ENCODE measurements at regions not wholly inside any gene's neighbourhood (a gene's known extent, or its start where the extent isn't known, plus 50 kb on each side); places are given as distances from the start of the nearest gene placed in this dataset.

DNA sequence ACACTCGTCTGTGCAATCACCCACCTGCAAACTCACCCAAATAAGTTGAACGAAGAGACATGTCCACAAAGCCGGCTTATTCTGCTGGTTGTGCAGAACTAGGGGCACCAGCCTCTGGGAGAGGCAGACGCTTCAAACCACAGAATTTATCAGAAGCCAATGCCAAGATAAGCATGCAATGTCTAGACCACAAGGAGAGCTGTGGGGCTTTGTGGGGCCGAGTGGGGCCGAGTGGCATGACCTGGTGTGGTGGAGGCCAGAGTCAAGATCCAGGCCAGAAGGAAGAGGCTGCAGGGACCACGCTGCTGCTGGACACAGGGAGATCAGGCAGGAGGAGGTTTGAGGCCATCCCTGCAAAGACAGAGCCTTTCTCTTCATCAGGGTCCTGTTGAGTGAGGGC, 259.0 kb downstream of the IRX2 start:
- dilution Hi-C loops (cut with MboI; ENCODE audit: extremely low pct_ligation_motif_present, low sequenced_read_pairs) (no loop called here), intact Hi-C loops (cut with micrococcal nuclease) (no loop called here)
- no peaks in the 10 kb centered on the region for H3K9me1 ChIP-seq (replicated peaks; ENCODE audit: control insufficient read depth, extremely low read depth, insufficient read depth, low read length)
- no peak overlapping the region for H3K4me3 ChIP-seq (replicated peaks in 1 of 3; ENCODE audit: insufficient read depth in 1 of 3, low read depth in 1 of 3, low read length in 3 of 3)
- no peaks in the 10 kb centered on the region for H4K20me1 ChIP-seq (replicated peaks; ENCODE audit: control insufficient read depth, extremely low read depth, insufficient read depth, low read length)
- no peaks in the 10 kb centered on the region for H3K36me3 ChIP-seq (ENCODE audit: control insufficient read depth in 2 of 2, extremely low read depth in 1 of 2, insufficient read depth in 2 of 2, low read length in 2 of 2)
- ChIA-PET POLR2A (no interaction called here), CTCF (no interaction called here)
- H3K27ac ChIP-seq (ENCODE audit: insufficient read depth, low read depth, low read length), result no peak overlapping the region
- peaks cover 12% of the 10 kb centered on the region for H3K9me3 ChIP-seq (replicated peaks; ENCODE audit: control insufficient read depth, insufficient read depth, low read length)
- H3K9ac ChIP-seq (replicated peaks; ENCODE audit: extremely low read depth, insufficient read depth, low read length), result no peak overlapping the region
- no peaks in the 10 kb centered on the region for H3K27me3 ChIP-seq (ENCODE audit: control insufficient read depth in 2 of 2, insufficient read depth in 2 of 2, low read length in 2 of 2)
- no peak overlapping the region for H3K4me2 ChIP-seq (ENCODE audit: insufficient read depth, low read length)
- H3K4me1 ChIP-seq (ENCODE audit: control insufficient read depth, extremely low read depth, insufficient read depth, low read length), result no peaks in the 10 kb centered on the region
- no TSS peak for BruUV-seq (replicated peaks)
- TF ChIP-seq, protein P1, sequence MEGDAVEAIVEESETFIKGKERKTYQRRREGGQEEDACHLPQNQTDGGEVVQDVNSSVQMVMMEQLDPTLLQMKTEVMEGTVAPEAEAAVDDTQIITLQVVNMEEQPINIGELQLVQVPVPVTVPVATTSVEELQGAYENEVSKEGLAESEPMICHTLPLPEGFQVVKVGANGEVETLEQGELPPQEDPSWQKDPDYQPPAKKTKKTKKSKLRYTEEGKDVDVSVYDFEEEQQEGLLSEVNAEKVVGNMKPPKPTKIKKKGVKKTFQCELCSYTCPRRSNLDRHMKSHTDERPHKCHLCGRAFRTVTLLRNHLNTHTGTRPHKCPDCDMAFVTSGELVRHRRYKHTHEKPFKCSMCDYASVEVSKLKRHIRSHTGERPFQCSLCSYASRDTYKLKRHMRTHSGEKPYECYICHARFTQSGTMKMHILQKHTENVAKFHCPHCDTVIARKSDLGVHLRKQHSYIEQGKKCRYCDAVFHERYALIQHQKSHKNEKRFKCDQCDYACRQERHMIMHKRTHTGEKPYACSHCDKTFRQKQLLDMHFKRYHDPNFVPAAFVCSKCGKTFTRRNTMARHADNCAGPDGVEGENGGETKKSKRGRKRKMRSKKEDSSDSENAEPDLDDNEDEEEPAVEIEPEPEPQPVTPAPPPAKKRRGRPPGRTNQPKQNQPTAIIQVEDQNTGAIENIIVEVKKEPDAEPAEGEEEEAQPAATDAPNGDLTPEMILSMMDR (IDR thresholded peaks at IDR 0.05; ENCODE audit: extremely low read depth in 1 of 2, insufficient read depth in 1 of 2, low read depth in 1 of 2, low read length in 2 of 2), result no peak
- TF ChIP-seq FOS (IDR thresholded peaks at IDR 0.05; ENCODE audit: borderline replicate concordance, insufficient read depth, low read length), result no peak
- TF ChIP-seq POLR2A (IDR thresholded peaks at IDR 0.05; ENCODE audit: low read depth, low read length), result no peak
- no peak for TF ChIP-seq GATA2 (IDR thresholded peaks at IDR 0.05; ENCODE audit: insufficient read depth, insufficient read length, low read depth, low read length)
- no peak for TF ChIP-seq POLR2AphosphoS5 (IDR thresholded peaks at IDR 0.05; ENCODE audit: insufficient read depth, low read depth, low read length)
- TF ChIP-seq JUN (IDR thresholded peaks at IDR 0.05; ENCODE audit: borderline replicate concordance, insufficient read depth, insufficient read length, low read depth), result no peak
- TF ChIP-seq EZH2 (IDR thresholded peaks at IDR 0.05; ENCODE audit: borderline replicate concordance, low read depth, low read length, severe bottlenecking), result no peak
- FAIRE-seq (no peak), DNase-seq (ENCODE audit: low read depth, low spot score) (no peak)
- H3K79me2 ChIP-seq (ENCODE audit: control insufficient read depth, insufficient read depth, low read length), result no peaks in the 10 kb centered on the region
- H2AFZ ChIP-seq (ENCODE audit: low read depth, low read length), result no peak overlapping the region

DNA sequence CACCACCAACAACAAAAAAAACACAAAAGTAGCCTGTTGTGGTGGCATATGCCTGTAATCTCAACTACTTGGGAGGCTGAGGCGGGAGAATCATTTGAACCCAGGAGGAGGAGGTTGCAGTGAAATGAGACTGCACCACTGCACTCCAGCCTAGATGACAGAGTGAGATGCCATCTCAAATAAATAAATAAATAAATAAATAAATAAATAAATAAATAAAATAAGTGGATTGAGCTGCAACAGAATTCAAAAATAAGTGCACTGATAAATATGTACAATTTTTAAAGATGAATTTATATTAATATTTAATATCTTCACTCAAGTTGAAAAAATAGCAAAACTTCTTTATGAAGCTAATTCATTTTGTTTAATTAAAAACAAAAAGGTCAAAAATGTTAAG, 259.6 kb downstream of the IRX2 start:
- Histone ChIP-seq H3K9me3 (replicated peaks; ENCODE audit: control insufficient read depth, insufficient read depth, low read length) (peaks cover 14% of the 10 kb centered on the region), H4K20me1 (replicated peaks; ENCODE audit: control insufficient read depth, extremely low read depth, insufficient read depth, low read length) (no peaks in the 10 kb centered on the region), H2AFZ (ENCODE audit: low read depth, low read length) (no peak overlapping the region), H3K9ac (replicated peaks; ENCODE audit: extremely low read depth, insufficient read depth, low read length) (no peak overlapping the region), H3K27ac (ENCODE audit: insufficient read depth, low read depth, low read length) (no peak overlapping the region), H3K4me2 (ENCODE audit: insufficient read depth, low read length) (no peak overlapping the region), H3K4me3 (replicated peaks in 1 of 3; ENCODE audit: insufficient read depth in 1 of 3, low read depth in 1 of 3, low read length in 3 of 3) (no peak overlapping the region), H3K36me3 (ENCODE audit: control insufficient read depth in 2 of 2, extremely low read depth in 1 of 2, insufficient read depth in 2 of 2, low read length in 2 of 2) (no peaks in the 10 kb centered on the region), H3K79me2 (ENCODE audit: control insufficient read depth, insufficient read depth, low read length) (no peaks in the 10 kb centered on the region), H3K9me1 (replicated peaks; ENCODE audit: control insufficient read depth, extremely low read depth, insufficient read depth, low read length) (no peaks in the 10 kb centered on the region), H3K4me1 (ENCODE audit: control insufficient read depth, extremely low read depth, insufficient read depth, low read length) (no peaks in the 10 kb centered on the region), H3K27me3 (ENCODE audit: control insufficient read depth in 2 of 2, insufficient read depth in 2 of 2, low read length in 2 of 2) (no peaks in the 10 kb centered on the region)
- ChIA-PET CTCF (no interaction called here), POLR2A (no interaction called here)
- DNase-seq (ENCODE audit: low read depth, low spot score) (no peak), FAIRE-seq (no peak)
- BruUV-seq (replicated peaks), result no TSS peak
- intact Hi-C loops (cut with micrococcal nuclease) (no loop called here), dilution Hi-C loops (cut with MboI; ENCODE audit: extremely low pct_ligation_motif_present, low sequenced_read_pairs) (no loop called here)
- TF ChIP-seq, protein P1 (IDR thresholded peaks at IDR 0.05; ENCODE audit: extremely low read depth in 1 of 2, insufficient read depth in 1 of 2, low read depth in 1 of 2, low read length in 2 of 2), result no peak
- no peak for TF ChIP-seq POLR2A (IDR thresholded peaks at IDR 0.05; ENCODE audit: low read depth, low read length)
- TF ChIP-seq MYC (IDR thresholded peaks at IDR 0.05; ENCODE audit: low read depth, low read length), result no peak
- no peak for TF ChIP-seq EZH2 (IDR thresholded peaks at IDR 0.05; ENCODE audit: borderline replicate concordance, low read depth, low read length, severe bottlenecking)
- no peak for TF ChIP-seq POLR2AphosphoS5 (IDR thresholded peaks at IDR 0.05; ENCODE audit: insufficient read depth, low read depth, low read length)
- TF ChIP-seq, protein P2, sequence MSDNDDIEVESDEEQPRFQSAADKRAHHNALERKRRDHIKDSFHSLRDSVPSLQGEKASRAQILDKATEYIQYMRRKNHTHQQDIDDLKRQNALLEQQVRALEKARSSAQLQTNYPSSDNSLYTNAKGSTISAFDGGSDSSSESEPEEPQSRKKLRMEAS (IDR thresholded peaks at IDR 0.05; ENCODE audit: insufficient read depth, insufficient read length), result no peak
- no peak for TF ChIP-seq JUN (IDR thresholded peaks at IDR 0.05; ENCODE audit: borderline replicate concordance, insufficient read depth, insufficient read length, low read depth)
- TF ChIP-seq GATA2 (IDR thresholded peaks at IDR 0.05; ENCODE audit: insufficient read depth, insufficient read length, low read depth, low read length), result no peak
- TF ChIP-seq FOS (IDR thresholded peaks at IDR 0.05; ENCODE audit: borderline replicate concordance, insufficient read depth, low read length), result no peak

All from endothelial cell of umbilical vein (primary cell).